ENCODE measurements at regions not wholly inside any gene's neighbourhood (a gene's known extent, or its start where the extent isn't known, plus 50 kb on each side); places are given as distances from the start of the nearest gene placed in this dataset.
A peak's percentile ranks its signal among the peaks of the same experiment; 100 is the strongest.

GRCh38 chr2:105961599-105962146, 217.0 kb downstream of the NCK2 start (continued):
- TF ChIP-seq, protein P1, sequence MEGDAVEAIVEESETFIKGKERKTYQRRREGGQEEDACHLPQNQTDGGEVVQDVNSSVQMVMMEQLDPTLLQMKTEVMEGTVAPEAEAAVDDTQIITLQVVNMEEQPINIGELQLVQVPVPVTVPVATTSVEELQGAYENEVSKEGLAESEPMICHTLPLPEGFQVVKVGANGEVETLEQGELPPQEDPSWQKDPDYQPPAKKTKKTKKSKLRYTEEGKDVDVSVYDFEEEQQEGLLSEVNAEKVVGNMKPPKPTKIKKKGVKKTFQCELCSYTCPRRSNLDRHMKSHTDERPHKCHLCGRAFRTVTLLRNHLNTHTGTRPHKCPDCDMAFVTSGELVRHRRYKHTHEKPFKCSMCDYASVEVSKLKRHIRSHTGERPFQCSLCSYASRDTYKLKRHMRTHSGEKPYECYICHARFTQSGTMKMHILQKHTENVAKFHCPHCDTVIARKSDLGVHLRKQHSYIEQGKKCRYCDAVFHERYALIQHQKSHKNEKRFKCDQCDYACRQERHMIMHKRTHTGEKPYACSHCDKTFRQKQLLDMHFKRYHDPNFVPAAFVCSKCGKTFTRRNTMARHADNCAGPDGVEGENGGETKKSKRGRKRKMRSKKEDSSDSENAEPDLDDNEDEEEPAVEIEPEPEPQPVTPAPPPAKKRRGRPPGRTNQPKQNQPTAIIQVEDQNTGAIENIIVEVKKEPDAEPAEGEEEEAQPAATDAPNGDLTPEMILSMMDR (IDR thresholded peaks at IDR 0.05; ENCODE audit: control extremely low read depth in 1 of 3, insufficient read depth in 1 of 3, low read depth in 1 of 3, low read length in 3 of 3) = no peak
- TF ChIP-seq PHF8 (conservative IDR thresholded peaks at IDR 0.05; ENCODE audit: low read depth, low read length) (no peak), SP2 (IDR thresholded peaks at IDR 0.05; ENCODE audit: low read length) (no peak), CEBPB (IDR thresholded peaks at IDR 0.05; ENCODE audit: low read depth, low read length) (no peak), NANOG (IDR thresholded peaks at IDR 0.05; ENCODE audit: insufficient read depth, low read depth, low read length, poor library complexity, severe bottlenecking) (no peak), CREB1 (IDR thresholded peaks at IDR 0.05) (no peak), TAF7 (optimal IDR thresholded peaks at IDR 0.05; ENCODE audit: borderline replicate concordance, low read depth, low read length) (no peak), HDAC6 (IDR thresholded peaks at IDR 0.05; ENCODE audit: low read depth, low read length) (no peak), TCF12 (IDR thresholded peaks at IDR 0.05; ENCODE audit: low read depth, low read length) (0 out of 2 replicates have a peak, but pooled peaks have one; percentile 45), NRF1 (IDR thresholded peaks at IDR 0.05; ENCODE audit: low read depth, low read length) (no peak), BCL11A (IDR thresholded peaks at IDR 0.05; ENCODE audit: low read depth in 2 of 2, low read length in 2 of 2) (no peak), CHD2 (IDR thresholded peaks at IDR 0.05; ENCODE audit: low read length) (no peak), GTF2F1 (IDR thresholded peaks at IDR 0.05; ENCODE audit: borderline replicate concordance, low read depth, low read length) (no peak), SUZ12 (IDR thresholded peaks at IDR 0.05; ENCODE audit: low read length) (no peak), ZNF274 (IDR thresholded peaks at IDR 0.05; ENCODE audit: borderline replicate concordance, extremely low read depth, low read length) (no peak), RAD21 (IDR thresholded peaks at IDR 0.05 in 1 of 2, conservative IDR thresholded peaks at IDR 0.05 in 1 of 2; ENCODE audit: low read depth in 2 of 2, low read length in 2 of 2) (no peak), SIRT6 (IDR thresholded peaks at IDR 0.05; ENCODE audit: low read length) (no peak), RFX5 (IDR thresholded peaks at IDR 0.05; ENCODE audit: borderline replicate concordance, low read depth, low read length) (no peak), POU5F1 (IDR thresholded peaks at IDR 0.05; ENCODE audit: low read depth, low read length) (no peak), CBX8 (IDR thresholded peaks at IDR 0.05; ENCODE audit: borderline replicate concordance, low read depth, low read length) (no peak)
- TF ChIP-seq, protein P2, sequence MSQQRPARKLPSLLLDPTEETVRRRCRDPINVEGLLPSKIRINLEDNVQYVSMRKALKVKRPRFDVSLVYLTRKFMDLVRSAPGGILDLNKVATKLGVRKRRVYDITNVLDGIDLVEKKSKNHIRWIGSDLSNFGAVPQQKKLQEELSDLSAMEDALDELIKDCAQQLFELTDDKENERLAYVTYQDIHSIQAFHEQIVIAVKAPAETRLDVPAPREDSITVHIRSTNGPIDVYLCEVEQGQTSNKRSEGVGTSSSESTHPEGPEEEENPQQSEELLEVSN (IDR thresholded peaks at IDR 0.05) = no peak
- TF ChIP-seq, protein P3, sequence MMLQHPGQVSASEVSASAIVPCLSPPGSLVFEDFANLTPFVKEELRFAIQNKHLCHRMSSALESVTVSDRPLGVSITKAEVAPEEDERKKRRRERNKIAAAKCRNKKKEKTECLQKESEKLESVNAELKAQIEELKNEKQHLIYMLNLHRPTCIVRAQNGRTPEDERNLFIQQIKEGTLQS (IDR thresholded peaks at IDR 0.05; ENCODE audit: insufficient read depth, low read depth, low read length) = no peak

Measured in H1 (cell line).